Retinal pigment epithelial cell (primary cell): ENCODE measurements at regions not wholly inside any gene's neighbourhood (a gene's known extent, or its start where the extent isn't known, plus 50 kb on each side); places are given as distances from the start of the nearest gene placed in this dataset.
A peak's percentile ranks its signal among the peaks of the same experiment; 100 is the strongest.

Experiments used
- DNase-seq: peaks from one replicate; pipeline ENCODE4 v3.0.0-alpha.2; 2010; ENCODE audit warnings: low read depth
- H3K4me3 ChIP-seq: 2 replicates; pipeline ENCODE4 v1.5.1; 2011; ENCODE audit warnings: mild to moderate bottlenecking, low read length, control low read depth, moderate library complexity
- TF ChIP-seq, protein P1 (sequence below): conservative IDR thresholded peaks from 2 replicates; pipeline ENCODE4 v1.5.1; 2011; ENCODE audit warnings: low read depth, low read length, control low read depth, inconsistent platforms

DNA sequence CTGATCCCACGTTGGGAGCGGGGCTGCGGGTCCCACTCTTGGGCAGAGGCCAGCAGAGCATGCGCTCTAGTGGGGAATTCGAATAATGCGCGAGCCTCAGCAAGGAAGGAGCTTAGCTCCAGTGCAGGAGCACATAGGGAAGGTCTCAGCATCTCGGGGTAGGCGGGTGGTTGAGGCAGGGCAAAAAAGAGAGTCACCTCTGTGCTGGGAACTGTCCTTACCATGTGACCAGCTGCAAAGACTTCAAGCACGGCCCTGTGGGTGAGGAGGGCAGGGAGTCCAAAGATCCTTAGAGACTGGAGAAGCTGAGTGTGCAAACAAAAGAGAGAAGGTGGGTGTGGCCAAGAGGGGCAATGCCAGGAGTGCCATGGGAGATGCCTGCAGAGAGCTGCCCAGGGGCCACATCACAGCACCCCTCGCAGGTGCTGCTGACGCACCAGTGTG lies 79.2 kb upstream of the CD93 start:
- H3K4me3 ChIP-seq = no peak overlapping the region
- TF ChIP-seq, protein P1, sequence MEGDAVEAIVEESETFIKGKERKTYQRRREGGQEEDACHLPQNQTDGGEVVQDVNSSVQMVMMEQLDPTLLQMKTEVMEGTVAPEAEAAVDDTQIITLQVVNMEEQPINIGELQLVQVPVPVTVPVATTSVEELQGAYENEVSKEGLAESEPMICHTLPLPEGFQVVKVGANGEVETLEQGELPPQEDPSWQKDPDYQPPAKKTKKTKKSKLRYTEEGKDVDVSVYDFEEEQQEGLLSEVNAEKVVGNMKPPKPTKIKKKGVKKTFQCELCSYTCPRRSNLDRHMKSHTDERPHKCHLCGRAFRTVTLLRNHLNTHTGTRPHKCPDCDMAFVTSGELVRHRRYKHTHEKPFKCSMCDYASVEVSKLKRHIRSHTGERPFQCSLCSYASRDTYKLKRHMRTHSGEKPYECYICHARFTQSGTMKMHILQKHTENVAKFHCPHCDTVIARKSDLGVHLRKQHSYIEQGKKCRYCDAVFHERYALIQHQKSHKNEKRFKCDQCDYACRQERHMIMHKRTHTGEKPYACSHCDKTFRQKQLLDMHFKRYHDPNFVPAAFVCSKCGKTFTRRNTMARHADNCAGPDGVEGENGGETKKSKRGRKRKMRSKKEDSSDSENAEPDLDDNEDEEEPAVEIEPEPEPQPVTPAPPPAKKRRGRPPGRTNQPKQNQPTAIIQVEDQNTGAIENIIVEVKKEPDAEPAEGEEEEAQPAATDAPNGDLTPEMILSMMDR = peak; percentile 9
- peak; percentile 43 for DNase-seq

DNA sequence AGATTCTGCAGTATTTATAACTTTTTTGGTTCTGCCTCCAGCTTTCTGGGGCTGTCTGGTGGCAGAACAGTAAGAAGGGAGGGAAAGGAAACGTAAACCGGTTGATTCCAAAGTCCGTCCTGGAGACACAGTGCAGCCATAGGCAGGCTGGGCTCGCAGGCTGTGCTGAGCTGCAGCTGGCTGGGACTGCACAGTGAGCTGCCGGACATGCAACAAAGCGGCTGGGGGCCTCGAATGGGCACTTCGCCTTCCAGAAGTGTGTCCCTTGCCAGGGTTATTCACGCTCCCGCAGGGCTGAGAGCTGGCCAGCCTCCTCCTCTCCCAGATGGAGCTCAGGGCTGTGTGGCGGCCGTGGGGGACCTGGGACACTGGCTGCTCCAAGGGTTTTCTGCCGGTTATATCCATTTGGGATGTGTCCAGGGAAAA lies 78.1 kb upstream of the CD93 start:
- no peak for DNase-seq
- no peak overlapping the region for H3K4me3 ChIP-seq
- TF ChIP-seq, protein P1 = no peak

DNA sequence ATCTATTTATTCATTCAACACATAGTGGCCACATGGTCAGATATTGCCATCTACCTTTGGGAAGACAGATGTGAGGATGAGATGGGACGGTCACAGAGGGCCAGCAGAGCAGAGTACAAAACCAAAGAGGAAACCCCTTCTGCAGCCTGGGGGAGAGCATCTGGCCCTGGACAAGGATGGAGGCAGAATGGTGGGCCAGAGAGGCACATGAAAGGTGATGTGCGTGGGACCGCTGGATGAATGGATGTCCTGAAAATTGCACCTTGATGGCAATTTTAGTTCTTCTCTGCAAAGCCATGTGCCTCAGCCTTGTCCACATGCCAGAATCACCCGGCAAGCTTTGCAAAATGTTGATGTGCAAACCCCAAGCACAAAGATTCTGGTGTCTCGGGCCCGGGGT lies 77.4 kb upstream of the CD93 start:
- H3K4me3 ChIP-seq = no peak overlapping the region
- no peak for DNase-seq
- TF ChIP-seq, protein P1 = no peak

DNA sequence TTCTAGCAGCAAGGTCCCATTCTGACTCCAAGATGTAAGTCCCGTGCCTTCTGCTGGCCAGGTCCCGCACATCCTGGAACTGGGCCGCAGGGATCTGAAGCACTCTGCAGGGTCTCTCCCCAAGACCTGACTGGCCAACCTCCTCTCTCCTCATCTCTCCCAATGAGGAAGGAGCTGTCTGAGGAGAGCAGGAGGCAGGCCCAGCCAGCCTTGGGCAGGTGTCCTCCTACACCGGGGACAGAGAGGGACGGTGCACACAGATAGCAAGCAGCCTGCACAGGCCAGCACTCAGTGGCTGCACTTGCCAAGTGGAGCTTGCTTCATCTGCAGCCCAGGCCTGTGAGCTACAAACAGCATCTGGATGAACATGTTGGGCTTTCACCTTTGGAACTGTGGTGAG lies 76.8 kb upstream of the CD93 start:
- TF ChIP-seq, protein P1 = no peak
- no peak overlapping the region for H3K4me3 ChIP-seq
- no peak for DNase-seq

DNA sequence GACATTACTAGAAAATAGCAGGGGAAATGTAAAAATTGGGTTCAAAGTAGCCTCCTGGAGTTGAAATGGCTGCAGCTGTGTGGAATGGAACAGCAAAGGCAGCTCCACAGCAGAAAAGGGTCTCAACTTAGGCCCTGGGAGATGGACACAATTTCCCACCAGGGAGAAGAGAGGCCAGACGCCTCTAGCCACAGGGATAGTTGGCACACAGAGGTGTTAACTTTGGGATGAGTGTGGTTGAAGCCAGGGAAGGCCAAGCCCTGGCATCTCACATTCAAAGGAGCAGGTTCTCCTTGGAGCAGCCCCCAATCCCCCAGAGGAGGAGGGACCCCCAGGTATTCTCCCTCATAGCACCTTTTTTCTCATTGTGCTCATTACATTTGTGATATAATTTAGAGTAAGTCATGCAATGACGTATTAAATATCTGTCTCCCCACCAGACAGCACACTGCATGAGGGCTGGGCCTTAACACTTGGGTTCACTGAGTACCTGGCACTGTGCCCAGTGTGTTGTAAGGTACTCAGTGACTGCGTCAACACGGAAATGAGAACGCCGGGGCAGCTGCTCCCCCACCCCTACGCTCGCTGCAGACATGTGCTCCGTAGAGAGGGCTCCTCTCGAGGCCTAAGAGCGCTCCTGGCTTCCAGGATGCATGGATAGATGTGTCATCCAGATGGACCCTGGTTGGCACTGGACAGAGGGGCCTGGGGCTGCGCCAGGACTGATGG lies 76.0 kb upstream of the CD93 start:
- no peak overlapping the region for H3K4me3 ChIP-seq
- TF ChIP-seq, protein P1 = no peak
- DNase-seq = peak; percentile 88

DNA sequence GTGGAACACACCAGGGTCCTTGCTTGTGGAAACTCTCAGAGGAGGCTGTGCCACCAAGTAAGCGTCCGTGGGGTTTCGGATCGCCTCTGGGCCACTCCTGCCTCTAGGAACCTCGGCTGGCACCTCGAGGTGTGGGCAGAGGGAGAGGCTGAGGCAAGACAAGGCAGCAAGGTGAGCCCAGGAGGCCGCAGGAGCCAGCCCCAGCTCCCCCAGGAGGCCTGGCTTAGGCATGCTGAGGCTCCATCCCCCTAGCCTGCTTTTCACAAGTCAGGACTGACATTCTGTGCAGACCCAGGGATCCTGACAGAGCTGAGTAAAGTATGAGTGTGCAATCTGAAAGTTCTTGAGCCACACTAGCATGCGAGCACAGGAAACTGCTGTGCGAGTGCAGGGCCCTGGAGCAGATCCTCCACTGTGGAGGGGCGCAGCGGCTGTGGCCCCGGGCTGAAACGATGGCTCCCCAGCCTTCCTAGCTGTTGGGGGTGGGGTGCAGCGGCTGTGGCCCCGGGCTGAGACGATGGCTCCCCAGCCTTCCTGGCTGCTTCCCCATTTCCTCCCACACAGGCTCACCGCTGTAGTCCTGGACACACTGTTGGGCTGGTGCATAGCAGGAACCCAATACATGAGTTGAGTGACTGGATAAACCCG lies 75.2 kb upstream of the CD93 start:
- TF ChIP-seq, protein P1 = no peak
- no peak for DNase-seq
- H3K4me3 ChIP-seq = no peak overlapping the region
